ENCODE measurements at regions not wholly inside any gene's neighbourhood (a gene's known extent, or its start where the extent isn't known, plus 50 kb on each side); places are given as distances from the start of the nearest gene placed in this dataset.
"Not testable (repeated sequence)": the region's sequence is repeated elsewhere in the genome, so short reads cannot be mapped to it uniquely, and the experiment has no call there.

DNA sequence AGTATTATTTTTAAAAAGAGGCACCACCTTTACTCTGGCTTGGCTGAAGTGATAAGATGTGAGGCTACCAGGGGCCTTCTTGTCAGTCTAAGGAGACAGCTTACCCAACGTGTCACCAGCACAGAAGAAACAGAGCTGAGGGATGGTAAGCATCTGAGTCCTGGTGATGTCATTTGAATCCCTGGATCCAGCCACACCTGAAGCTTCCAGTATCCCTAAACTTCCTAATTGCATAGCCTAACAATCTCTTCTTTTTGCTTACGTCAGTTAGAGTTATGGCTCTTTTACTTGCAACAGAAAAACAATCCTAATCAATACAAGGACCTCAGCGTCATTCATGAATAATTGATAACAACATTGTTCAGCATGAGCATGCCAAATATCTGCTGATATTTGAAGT, 436.6 kb downstream of the SHISA9 start:
- POLR2A ChIA-PET (ENCODE audit: partially characterized antibody), result no interaction called here
- Mint-ChIP-seq H3K27ac (no peak overlapping the region), H3K4me3 (no peak overlapping the region), H3K27me3 (no peaks in the 10 kb centered on the region), H3K4me1 (no peaks in the 10 kb centered on the region), H3K36me3 (no peaks in the 10 kb centered on the region), H3K9me3 (peaks cover 0 to 3% (median 0%) of the 10 kb centered on the region in 8 donors)
- Histone ChIP-seq H3K27me3 (ENCODE audit: insufficient read depth, low read length) (no peaks in the 10 kb centered on the region), H3K36me3 (ENCODE audit: insufficient read depth, low read length) (no peaks in the 10 kb centered on the region), H3K4me3 (ENCODE audit: low read length in 2 of 2) (no peak overlapping the region), H3K27ac (ENCODE audit: low read depth, low read length) (no peak overlapping the region), H3K9me3 (ENCODE audit: control insufficient read depth in 1 of 2, low read length in 2 of 2) (no peaks in the 10 kb centered on the region), H3K4me1 (ENCODE audit: insufficient read depth, low read length) (no peaks in the 10 kb centered on the region)
- no peak for DNase-seq
- CTCF ChIA-PET (ENCODE audit: partially characterized antibody), result no interaction called here
- intact Hi-C loops (cut with micrococcal nuclease), result no loop called here

GRCh38 chr16:13342675-13343074, 441.3 kb downstream of the SHISA9 start:
- peaks cover 0 to 4% (median 0%) of the 10 kb centered on the region in 8 donors for H3K9me3 Mint-ChIP-seq
- no peak for DNase-seq
- H3K36me3 Mint-ChIP-seq, result no peaks in the 10 kb centered on the region
- H3K36me3 ChIP-seq (ENCODE audit: insufficient read depth, low read length), result no peaks in the 10 kb centered on the region
- CTCF ChIA-PET (ENCODE audit: partially characterized antibody), result no interaction called here
- POLR2A ChIA-PET (ENCODE audit: partially characterized antibody), result no interaction called here
- H3K27me3 ChIP-seq (ENCODE audit: insufficient read depth, low read length), result no peaks in the 10 kb centered on the region
- H3K27ac Mint-ChIP-seq, result no peak overlapping the region
- intact Hi-C loops (cut with micrococcal nuclease), result no loop called here
- no peaks in the 10 kb centered on the region for H3K27me3 Mint-ChIP-seq
- no peak overlapping the region for H3K27ac ChIP-seq (ENCODE audit: low read depth, low read length)
- H3K9me3 ChIP-seq (ENCODE audit: control insufficient read depth in 1 of 2, low read length in 2 of 2), result no peaks in the 10 kb centered on the region
- no peak overlapping the region for H3K4me3 Mint-ChIP-seq
- H3K4me3 ChIP-seq (ENCODE audit: low read length in 2 of 2), result no peak overlapping the region
- no peaks in the 10 kb centered on the region for H3K4me1 Mint-ChIP-seq
- no peaks in the 10 kb centered on the region for H3K4me1 ChIP-seq (ENCODE audit: insufficient read depth, low read length)

GRCh38 chr16:13344001-13344400, 442.6 kb downstream of the SHISA9 start:
- Mint-ChIP-seq H3K9me3 (peaks cover 0 to 4% (median 0%) of the 10 kb centered on the region in 8 donors), H3K4me1 (no peaks in the 10 kb centered on the region), H3K27me3 (no peaks in the 10 kb centered on the region), H3K4me3 (no peak overlapping the region), H3K36me3 (no peaks in the 10 kb centered on the region), H3K27ac (no peak overlapping the region)
- H3K9me3 ChIP-seq (ENCODE audit: control insufficient read depth in 1 of 2, low read length in 2 of 2), result no peaks in the 10 kb centered on the region
- intact Hi-C loops (cut with micrococcal nuclease), result no loop called here
- H3K27me3 ChIP-seq (ENCODE audit: insufficient read depth, low read length), result no peaks in the 10 kb centered on the region
- no peak overlapping the region for H3K4me3 ChIP-seq (ENCODE audit: low read length in 2 of 2)
- no peak overlapping the region for H3K27ac ChIP-seq (ENCODE audit: low read depth, low read length)
- ChIA-PET CTCF (ENCODE audit: partially characterized antibody) (no interaction called here), POLR2A (ENCODE audit: partially characterized antibody) (no interaction called here)
- DNase-seq, result no peak
- H3K36me3 ChIP-seq (ENCODE audit: insufficient read depth, low read length), result no peaks in the 10 kb centered on the region
- H3K4me1 ChIP-seq (ENCODE audit: insufficient read depth, low read length), result no peaks in the 10 kb centered on the region

DNA sequence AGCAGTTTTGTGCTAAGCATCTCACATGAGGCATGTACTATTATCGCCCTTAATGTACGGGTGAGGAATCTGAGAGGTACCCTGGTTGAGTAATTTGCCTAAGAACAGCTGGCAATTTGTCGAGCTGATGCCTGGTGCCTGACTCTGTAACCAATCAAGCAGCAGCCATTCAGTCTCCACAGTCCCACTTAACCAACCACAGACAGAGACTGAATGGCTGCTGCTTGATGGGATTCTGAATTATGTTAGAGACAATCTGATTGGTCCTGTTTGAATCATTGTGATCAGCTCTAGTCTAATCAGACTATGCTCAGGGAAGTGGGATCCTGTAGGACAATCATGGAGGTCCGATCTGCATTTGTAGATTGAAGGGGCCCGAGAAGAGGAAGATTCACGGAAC, 447.0 kb downstream of the SHISA9 start:
- Mint-ChIP-seq H3K4me3 (no peak overlapping the region), H3K27me3 (no peaks in the 10 kb centered on the region), H3K4me1 (no peaks in the 10 kb centered on the region), H3K9me3 (peaks cover 0 to 4% (median 0%) of the 10 kb centered on the region in 8 donors), H3K36me3 (no peaks in the 10 kb centered on the region), H3K27ac (no peak overlapping the region)
- ChIA-PET CTCF (ENCODE audit: partially characterized antibody) (no interaction called here), POLR2A (ENCODE audit: partially characterized antibody) (no interaction called here)
- Histone ChIP-seq H3K4me1 (ENCODE audit: insufficient read depth, low read length) (no peaks in the 10 kb centered on the region), H3K36me3 (ENCODE audit: insufficient read depth, low read length) (no peaks in the 10 kb centered on the region), H3K27me3 (ENCODE audit: insufficient read depth, low read length) (no peaks in the 10 kb centered on the region), H3K9me3 (ENCODE audit: control insufficient read depth in 1 of 2, low read length in 2 of 2) (no peaks in the 10 kb centered on the region), H3K4me3 (ENCODE audit: low read length in 2 of 2) (no peak overlapping the region), H3K27ac (ENCODE audit: low read depth, low read length) (no peak overlapping the region)
- no peak for DNase-seq
- intact Hi-C loops (cut with micrococcal nuclease), result no loop called here

GRCh38 chr16:13350000-13350399, 448.6 kb downstream of the SHISA9 start:
- CTCF ChIA-PET (ENCODE audit: partially characterized antibody), result no interaction called here
- H3K4me3 ChIP-seq (ENCODE audit: low read length in 2 of 2), result no peak overlapping the region

GRCh38 chr16:13351181-13351580, 449.8 kb downstream of the SHISA9 start:
- Mint-ChIP-seq H3K4me1 (no peaks in the 10 kb centered on the region), H3K36me3 (no peaks in the 10 kb centered on the region), H3K27ac (no peak overlapping the region), H3K4me3 (no peak overlapping the region), H3K9me3 (peaks cover 0 to 5% (median 0%) of the 10 kb centered on the region in 8 donors), H3K27me3 (no peaks in the 10 kb centered on the region)
- no peaks in the 10 kb centered on the region for H3K9me3 ChIP-seq (ENCODE audit: control insufficient read depth in 1 of 2, low read length in 2 of 2)
- ChIA-PET POLR2A (ENCODE audit: partially characterized antibody) (no interaction called here), CTCF (ENCODE audit: partially characterized antibody) (no interaction called here)
- intact Hi-C loops (cut with micrococcal nuclease), result no loop called here
- H3K4me3 ChIP-seq (ENCODE audit: low read length in 2 of 2), result no peak overlapping the region
- DNase-seq, result no peak
- no peaks in the 10 kb centered on the region for H3K36me3 ChIP-seq (ENCODE audit: insufficient read depth, low read length)
- no peaks in the 10 kb centered on the region for H3K27me3 ChIP-seq (ENCODE audit: insufficient read depth, low read length)
- no peak overlapping the region for H3K27ac ChIP-seq (ENCODE audit: low read depth, low read length)
- no peaks in the 10 kb centered on the region for H3K4me1 ChIP-seq (ENCODE audit: insufficient read depth, low read length)

More at GRCh38 chr16:13350000-13350399, 448.6 kb downstream of the SHISA9 start:
- no peaks in the 10 kb centered on the region for H3K36me3 Mint-ChIP-seq
- H3K27ac Mint-ChIP-seq, result no peak overlapping the region
- intact Hi-C loops (cut with micrococcal nuclease), result no loop called here
- peaks cover 0 to 4% (median 0%) of the 10 kb centered on the region in 8 donors for H3K9me3 Mint-ChIP-seq
- H3K4me1 Mint-ChIP-seq, result no peaks in the 10 kb centered on the region
- no peak for DNase-seq
- no peak overlapping the region for H3K4me3 Mint-ChIP-seq
- H3K9me3 ChIP-seq (ENCODE audit: control insufficient read depth in 1 of 2, low read length in 2 of 2), result no peaks in the 10 kb centered on the region
- H3K27ac ChIP-seq (ENCODE audit: low read depth, low read length), result no peak overlapping the region
- no peaks in the 10 kb centered on the region for H3K36me3 ChIP-seq (ENCODE audit: insufficient read depth, low read length)
- H3K27me3 ChIP-seq (ENCODE audit: insufficient read depth, low read length), result no peaks in the 10 kb centered on the region
- no peaks in the 10 kb centered on the region for H3K4me1 ChIP-seq (ENCODE audit: insufficient read depth, low read length)
- no peaks in the 10 kb centered on the region for H3K27me3 Mint-ChIP-seq
- POLR2A ChIA-PET (ENCODE audit: partially characterized antibody), result no interaction called here

DNA sequence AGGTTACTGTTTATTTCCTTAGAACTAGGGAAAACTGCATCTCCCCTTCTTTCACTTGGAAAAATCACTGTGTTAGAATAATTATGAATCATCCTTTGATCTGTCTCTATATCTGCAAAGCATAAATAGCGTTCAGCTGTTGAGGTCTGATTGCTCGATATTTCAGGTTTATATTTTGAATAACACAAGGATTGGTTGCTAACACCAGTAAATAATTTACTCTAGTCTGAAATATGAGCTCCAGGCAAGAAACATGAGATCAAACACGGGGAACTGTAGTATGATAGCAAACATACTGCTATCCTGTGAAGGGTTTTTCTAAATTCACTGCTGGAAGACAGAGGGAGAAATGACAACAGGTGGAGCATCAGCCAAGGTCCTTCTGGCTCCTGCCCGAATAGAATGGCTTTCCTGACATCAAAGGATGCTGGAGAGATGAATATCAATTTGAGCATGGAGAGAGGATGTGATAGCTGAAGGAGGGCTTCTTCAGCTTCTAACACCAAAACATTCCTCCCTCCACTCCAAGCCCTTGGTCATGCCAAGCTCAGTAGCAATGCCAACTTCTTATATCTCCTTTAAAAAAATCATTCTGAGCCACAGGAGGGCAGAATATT, 450.3 kb downstream of the SHISA9 start:
- no peak overlapping the region for H3K4me3 ChIP-seq (ENCODE audit: low read length in 2 of 2)
- no peaks in the 10 kb centered on the region for H3K27me3 Mint-ChIP-seq
- ChIA-PET POLR2A (ENCODE audit: partially characterized antibody) (no interaction called here), CTCF (ENCODE audit: partially characterized antibody) (no interaction called here)
- H3K4me1 Mint-ChIP-seq, result no peaks in the 10 kb centered on the region
- H3K9me3 Mint-ChIP-seq, result peaks cover 0 to 6% (median 0%) of the 10 kb centered on the region in 8 donors
- no peak overlapping the region for H3K27ac ChIP-seq (ENCODE audit: low read depth, low read length)
- H3K27ac Mint-ChIP-seq, result no peak overlapping the region
- intact Hi-C loops (cut with micrococcal nuclease), result no loop called here
- H3K36me3 ChIP-seq (ENCODE audit: insufficient read depth, low read length), result no peaks in the 10 kb centered on the region
- no peak overlapping the region for H3K4me3 Mint-ChIP-seq
- H3K36me3 Mint-ChIP-seq, result no peaks in the 10 kb centered on the region
- no peaks in the 10 kb centered on the region for H3K4me1 ChIP-seq (ENCODE audit: insufficient read depth, low read length)
- H3K9me3 ChIP-seq (ENCODE audit: control insufficient read depth in 1 of 2, low read length in 2 of 2), result no peaks in the 10 kb centered on the region
- no peak for DNase-seq
- no peaks in the 10 kb centered on the region for H3K27me3 ChIP-seq (ENCODE audit: insufficient read depth, low read length)

DNA sequence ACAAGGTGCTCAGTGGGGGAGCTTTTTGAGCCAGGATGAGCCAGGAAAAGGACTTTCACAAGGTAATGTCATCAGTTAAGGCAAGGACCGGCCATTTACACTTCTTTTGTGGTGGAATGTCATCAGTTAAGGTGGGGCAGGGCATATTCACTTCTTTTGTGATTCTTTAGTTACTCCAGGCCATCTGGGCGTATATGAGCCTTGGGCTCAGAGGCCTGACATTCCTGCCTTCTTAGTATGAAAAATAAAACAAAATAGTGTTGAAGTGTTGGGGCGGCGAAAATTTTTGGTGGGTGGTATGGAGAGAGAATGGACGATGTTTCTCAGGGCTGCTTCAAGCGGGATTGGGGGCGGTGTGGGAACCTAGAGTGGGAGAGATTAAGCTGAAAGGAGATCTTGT, 451.4 kb downstream of the SHISA9 start:
- peaks cover 0 to 10% (median 5%) of the 10 kb centered on the region in 8 donors for H3K9me3 Mint-ChIP-seq
- H3K4me1 Mint-ChIP-seq; H3K27me3 ChIP-seq (ENCODE audit: insufficient read depth, low read length); intact Hi-C loops (cut with micrococcal nuclease); H3K36me3 ChIP-seq (ENCODE audit: insufficient read depth, low read length); DNase-seq; H3K4me1 ChIP-seq (ENCODE audit: insufficient read depth, low read length); H3K36me3 Mint-ChIP-seq; H3K4me3 Mint-ChIP-seq; CTCF ChIA-PET (ENCODE audit: partially characterized antibody); H3K27ac Mint-ChIP-seq; H3K27me3 Mint-ChIP-seq; H3K9me3 ChIP-seq (ENCODE audit: control insufficient read depth in 1 of 2, low read length in 2 of 2); H3K27ac ChIP-seq (ENCODE audit: low read depth, low read length); H3K4me3 ChIP-seq (ENCODE audit: low read length in 2 of 2); POLR2A ChIA-PET (ENCODE audit: partially characterized antibody): not testable (repeated sequence)
